ENCODE measurements at regions not wholly inside any gene's neighbourhood (a gene's known extent, or its start where the extent isn't known, plus 50 kb on each side); places are given as distances from the start of the nearest gene placed in this dataset.

- TF ChIP-seq CTCF (conservative IDR thresholded peaks at IDR 0.05; ENCODE audit: low read length) (no peak), EZH2phosphoT487 (IDR thresholded peaks at IDR 0.05; ENCODE audit: borderline replicate concordance) (no peak)
Measured at GRCh38 chr14:71429902-71430301, 502.3 kb upstream of the RGS6 start.

All from Loucy (cell line).